ENCODE measurements at regions not wholly inside any gene's neighbourhood (a gene's known extent, or its start where the extent isn't known, plus 50 kb on each side); places are given as distances from the start of the nearest gene placed in this dataset.
"Not testable (repeated sequence)": the region's sequence is repeated elsewhere in the genome, so short reads cannot be mapped to it uniquely, and the experiment has no call there.

DNA sequence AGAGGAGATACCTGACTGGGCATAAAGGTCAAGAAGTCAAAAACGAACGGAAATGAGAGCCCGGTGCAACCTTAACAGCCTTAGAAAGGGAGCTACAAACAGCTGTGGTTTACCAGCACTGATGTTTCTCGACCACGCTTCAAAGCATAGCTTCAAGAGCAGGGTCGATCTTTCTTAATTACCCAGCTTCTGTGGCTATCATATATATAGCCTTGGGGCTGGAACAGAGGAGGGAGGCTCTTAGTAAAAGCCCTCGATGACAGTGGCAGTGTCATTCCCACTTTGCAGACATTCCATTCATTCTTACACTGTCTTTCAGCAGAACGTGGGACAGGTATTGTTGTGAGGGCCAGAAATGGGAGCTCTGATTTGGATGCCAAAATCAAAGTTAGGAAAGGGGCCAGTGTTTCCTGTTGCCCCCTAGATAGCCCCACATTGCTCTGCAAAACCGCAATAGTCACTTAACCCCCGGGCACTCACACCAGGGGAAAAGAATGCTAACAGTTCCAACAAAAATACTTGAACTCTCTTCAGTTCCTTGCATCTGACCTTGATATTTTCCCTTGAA lies 141.5 kb downstream of the MTPAP start:
- POLR2A ChIA-PET: no interaction called here

DNA sequence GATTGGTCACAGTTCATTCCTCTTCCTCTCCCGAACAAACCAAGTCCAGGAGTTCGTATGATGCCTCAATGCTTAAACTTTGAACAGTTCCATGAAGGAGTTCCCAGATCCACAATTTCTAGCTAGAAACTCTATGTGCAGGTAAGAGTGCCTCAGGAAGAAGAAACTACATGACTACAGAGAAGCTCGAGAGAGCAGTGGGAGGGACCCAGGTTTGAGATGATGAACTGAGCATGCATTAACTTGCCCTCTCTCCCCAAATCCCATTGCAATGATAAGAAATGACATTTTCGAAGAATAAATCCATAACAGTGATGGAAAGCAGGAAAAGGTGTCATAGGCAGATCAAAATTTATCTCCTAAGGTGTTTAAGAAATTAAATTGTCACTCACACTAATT lies 140.6 kb upstream of the JCAD start:
- ChIA-PET CTCF (no interaction called here), POLR2A (no interaction called here)
- DNase-seq (ENCODE audit: extremely low spot score): no peak
- TF ChIP-seq SP1 (IDR thresholded peaks at IDR 0.05): no peak
- TF ChIP-seq, protein P1, sequence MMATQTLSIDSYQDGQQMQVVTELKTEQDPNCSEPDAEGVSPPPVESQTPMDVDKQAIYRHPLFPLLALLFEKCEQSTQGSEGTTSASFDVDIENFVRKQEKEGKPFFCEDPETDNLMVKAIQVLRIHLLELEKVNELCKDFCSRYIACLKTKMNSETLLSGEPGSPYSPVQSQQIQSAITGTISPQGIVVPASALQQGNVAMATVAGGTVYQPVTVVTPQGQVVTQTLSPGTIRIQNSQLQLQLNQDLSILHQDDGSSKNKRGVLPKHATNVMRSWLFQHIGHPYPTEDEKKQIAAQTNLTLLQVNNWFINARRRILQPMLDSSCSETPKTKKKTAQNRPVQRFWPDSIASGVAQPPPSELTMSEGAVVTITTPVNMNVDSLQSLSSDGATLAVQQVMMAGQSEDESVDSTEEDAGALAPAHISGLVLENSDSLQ (IDR thresholded peaks at IDR 0.05): no peak
- no peak for TF ChIP-seq LEF1 (IDR thresholded peaks at IDR 0.05; ENCODE audit: borderline replicate concordance)
- TF ChIP-seq BHLHE40 (IDR thresholded peaks at IDR 0.05; ENCODE audit: borderline replicate concordance): no peak
- no peak for TF ChIP-seq FOXK2 (IDR thresholded peaks at IDR 0.05)
- no peak for TF ChIP-seq ZNF384 (IDR thresholded peaks at IDR 0.05)

More for the DNA sequence above, 141.5 kb downstream of the MTPAP start:
- TF ChIP-seq FOXM1 (IDR thresholded peaks at IDR 0.05; ENCODE audit: borderline replicate concordance) (no peak), TARDBP (IDR thresholded peaks at IDR 0.05) (no peak), ELF4 (IDR thresholded peaks at IDR 0.05) (no peak), LEF1 (IDR thresholded peaks at IDR 0.05; ENCODE audit: borderline replicate concordance) (no peak), SP1 (IDR thresholded peaks at IDR 0.05) (no peak), FOXA1 (IDR thresholded peaks at IDR 0.05) (no peak), HDGF (IDR thresholded peaks at IDR 0.05; ENCODE audit: borderline replicate concordance) (no peak), L3MBTL2 (conservative IDR thresholded peaks at IDR 0.05) (no peak), ARNT (IDR thresholded peaks at IDR 0.05) (no peak), BHLHE40 (IDR thresholded peaks at IDR 0.05; ENCODE audit: borderline replicate concordance) (no peak), NFRKB (IDR thresholded peaks at IDR 0.05) (no peak)
- CTCF ChIA-PET: no interaction called here
- DNase-seq (ENCODE audit: extremely low spot score): no peak

DNA sequence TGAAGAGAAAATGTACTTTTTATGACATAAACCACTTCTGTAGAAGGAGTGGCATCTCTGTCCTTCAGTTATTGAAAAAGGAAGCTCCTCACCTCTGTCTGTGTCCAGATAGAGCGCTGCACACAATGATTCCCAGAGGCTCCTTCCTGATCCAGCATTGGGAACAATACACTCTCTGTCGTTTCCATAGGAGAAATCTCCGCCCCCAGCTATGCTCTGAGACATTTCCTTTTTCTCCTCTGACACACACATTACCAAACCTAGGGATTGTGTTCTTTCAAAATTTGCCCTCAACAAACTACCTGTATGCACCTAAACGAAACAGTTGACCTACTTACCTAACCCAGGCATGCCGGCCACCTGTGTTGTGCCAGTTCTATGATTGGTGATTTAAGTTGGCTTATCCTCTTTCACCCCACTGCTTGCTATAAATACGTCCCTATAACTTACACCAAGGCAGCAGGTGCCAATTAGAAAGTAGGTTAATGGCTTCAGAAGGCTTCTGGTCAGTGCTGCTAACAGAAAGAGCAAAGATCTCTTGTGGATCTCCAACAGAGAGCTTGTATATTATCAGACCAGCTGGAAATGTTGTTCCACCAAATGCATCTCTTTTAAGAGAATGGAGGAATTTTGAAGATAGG lies 140.1 kb upstream of the JCAD start:
- ChIA-PET POLR2A (no interaction called here), CTCF (no interaction called here)
- no peak for DNase-seq (ENCODE audit: extremely low spot score)
- TF ChIP-seq SP1 (IDR thresholded peaks at IDR 0.05): no peak
- TF ChIP-seq BHLHE40 (IDR thresholded peaks at IDR 0.05; ENCODE audit: borderline replicate concordance): no peak
- no peak for TF ChIP-seq ELF4 (IDR thresholded peaks at IDR 0.05)
- no peak for TF ChIP-seq HDGF (IDR thresholded peaks at IDR 0.05; ENCODE audit: borderline replicate concordance)
- no peak for TF ChIP-seq FOXM1 (IDR thresholded peaks at IDR 0.05; ENCODE audit: borderline replicate concordance)
- TF ChIP-seq ARNT (IDR thresholded peaks at IDR 0.05): no peak
- TF ChIP-seq ZNF384 (IDR thresholded peaks at IDR 0.05): no peak

DNA sequence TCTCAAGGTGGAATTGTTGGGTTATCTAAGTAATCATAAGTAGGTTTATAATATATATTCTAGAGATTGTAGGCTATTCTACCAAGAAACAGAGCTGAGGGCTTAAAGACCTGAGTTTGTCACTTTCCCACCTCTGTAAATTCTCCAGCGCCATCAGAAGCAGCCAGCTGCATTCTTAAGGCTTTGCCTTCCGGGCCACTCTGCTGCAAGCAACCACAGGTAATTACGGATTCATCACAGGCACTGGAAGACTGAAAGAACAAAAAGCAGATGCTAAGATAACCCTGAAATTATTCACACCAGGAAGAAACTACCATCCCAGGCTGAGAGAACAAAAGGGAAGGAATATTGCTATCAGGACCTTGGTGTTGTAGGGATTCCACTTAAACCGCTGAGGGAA lies 137.8 kb upstream of the JCAD start:
- TF ChIP-seq FOXA1 (IDR thresholded peaks at IDR 0.05) (no peak), HDGF (IDR thresholded peaks at IDR 0.05; ENCODE audit: borderline replicate concordance) (no peak), FOXK2 (IDR thresholded peaks at IDR 0.05) (no peak), FOXM1 (IDR thresholded peaks at IDR 0.05; ENCODE audit: borderline replicate concordance) (no peak), TARDBP (IDR thresholded peaks at IDR 0.05) (no peak), LEF1 (IDR thresholded peaks at IDR 0.05; ENCODE audit: borderline replicate concordance) (no peak), ELF4 (IDR thresholded peaks at IDR 0.05) (no peak), SP1 (IDR thresholded peaks at IDR 0.05) (no peak), ARNT (IDR thresholded peaks at IDR 0.05) (no peak), SUZ12 (IDR thresholded peaks at IDR 0.05) (no peak), BHLHE40 (IDR thresholded peaks at IDR 0.05; ENCODE audit: borderline replicate concordance) (no peak), ZNF384 (IDR thresholded peaks at IDR 0.05) (no peak), CTBP1 (IDR thresholded peaks at IDR 0.05; ENCODE audit: borderline replicate concordance) (no peak), L3MBTL2 (conservative IDR thresholded peaks at IDR 0.05) (no peak), NFRKB (IDR thresholded peaks at IDR 0.05) (no peak)
- TF ChIP-seq, protein P1 (IDR thresholded peaks at IDR 0.05): no peak
- POLR2A ChIA-PET: no interaction called here
- CTCF ChIA-PET: no interaction called here
- no peak for DNase-seq (ENCODE audit: extremely low spot score)

DNA sequence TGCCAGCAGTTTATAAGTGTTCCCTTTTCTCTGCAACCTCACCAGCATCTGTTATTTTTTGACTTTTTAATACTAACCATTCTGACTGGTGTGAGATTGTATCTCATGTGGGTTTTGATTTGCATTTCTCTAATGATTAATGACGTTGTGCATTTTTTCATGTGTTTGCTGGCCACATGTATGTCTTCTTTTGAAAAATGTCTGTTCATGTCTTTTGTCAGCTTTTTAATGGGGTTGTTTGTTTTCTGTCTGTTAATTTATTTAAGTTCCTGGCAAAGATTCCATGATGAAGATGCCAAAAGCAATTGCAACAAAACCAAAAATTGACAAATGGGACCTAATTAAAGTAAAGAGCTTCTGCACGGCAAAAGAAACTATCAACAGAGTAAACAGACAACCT lies 137.2 kb upstream of the JCAD start:
- POLR2A ChIA-PET; CTCF ChIA-PET; DNase-seq (ENCODE audit: extremely low spot score): not testable (repeated sequence)

DNA sequence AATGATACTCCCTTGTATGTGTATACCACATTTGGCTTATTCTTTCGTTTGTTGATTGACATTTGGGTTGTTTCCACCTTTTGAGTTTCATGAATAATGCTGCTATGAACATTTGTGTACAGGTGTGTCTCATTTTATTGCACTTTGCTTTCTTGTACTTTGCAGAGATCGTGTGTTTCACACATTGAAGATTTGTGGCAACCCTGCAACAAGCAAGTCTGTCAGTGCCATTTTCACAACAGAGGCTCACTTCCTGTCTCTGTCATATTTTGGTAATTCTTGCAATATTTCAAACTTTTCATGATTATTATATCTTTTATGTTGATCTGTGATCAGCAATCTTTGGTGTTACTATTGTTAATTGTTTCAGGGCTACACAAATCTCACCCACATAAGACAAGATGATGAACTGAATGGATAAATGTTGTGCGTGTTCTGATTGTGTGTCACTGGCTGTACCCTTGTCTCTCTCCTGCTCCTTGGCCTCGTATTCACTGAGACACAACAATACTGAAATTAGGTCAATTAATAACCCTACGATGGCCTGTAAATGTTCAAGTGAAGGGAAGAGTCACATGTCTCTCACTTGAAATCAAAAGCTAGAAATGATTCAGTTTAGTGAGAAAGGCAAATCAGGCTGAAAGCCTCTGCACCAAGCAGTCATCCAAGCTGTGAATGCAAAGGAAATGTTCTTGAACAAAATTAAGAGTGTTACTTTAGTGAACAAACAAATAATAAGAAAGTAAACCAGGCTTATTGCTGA lies 133.6 kb upstream of the JCAD start:
- no peak for DNase-seq (ENCODE audit: extremely low spot score)
- TF ChIP-seq LEF1 (IDR thresholded peaks at IDR 0.05; ENCODE audit: borderline replicate concordance) (no peak), L3MBTL2 (conservative IDR thresholded peaks at IDR 0.05) (no peak), ZNF384 (IDR thresholded peaks at IDR 0.05) (no peak), NFRKB (IDR thresholded peaks at IDR 0.05) (no peak), FOXK2 (IDR thresholded peaks at IDR 0.05) (no peak), BHLHE40 (IDR thresholded peaks at IDR 0.05; ENCODE audit: borderline replicate concordance) (no peak), TARDBP (IDR thresholded peaks at IDR 0.05) (no peak), ARNT (IDR thresholded peaks at IDR 0.05) (no peak), SP1 (IDR thresholded peaks at IDR 0.05) (no peak), FOXM1 (IDR thresholded peaks at IDR 0.05; ENCODE audit: borderline replicate concordance) (no peak), HDGF (IDR thresholded peaks at IDR 0.05; ENCODE audit: borderline replicate concordance) (no peak)
- TF ChIP-seq, protein P1 (IDR thresholded peaks at IDR 0.05): no peak
- CTCF ChIA-PET: no interaction called here
- POLR2A ChIA-PET: no interaction called here
